ENCODE measurements at regions not wholly inside any gene's neighbourhood (a gene's known extent, or its start where the extent isn't known, plus 50 kb on each side); places are given as distances from the start of the nearest gene placed in this dataset.

DNA sequence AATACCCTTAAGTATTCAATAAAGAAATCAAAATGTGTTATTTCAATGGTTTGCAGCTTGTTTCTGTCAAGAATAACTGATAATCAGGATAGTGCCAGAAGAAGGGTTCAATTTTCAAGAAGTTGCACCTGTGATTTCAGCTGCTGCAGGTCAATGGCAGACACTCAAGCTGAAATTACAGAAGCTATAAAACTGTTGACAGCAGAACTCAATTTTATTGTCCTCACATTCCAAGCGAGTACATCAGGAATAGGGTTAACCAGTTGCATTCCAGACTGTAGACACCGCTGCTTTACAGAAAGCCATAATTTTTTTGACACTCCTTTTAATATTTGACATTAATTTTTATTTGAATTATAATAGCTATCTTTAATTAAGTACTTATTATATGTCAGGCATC lies 364.1 kb downstream of the CGGBP1 start:
- Histone ChIP-seq H2BK20ac (ENCODE audit: low read depth, low read length, poor library complexity, severe bottlenecking) (no peak overlapping the region), H3T11ph (ENCODE audit: low read length) (no peak overlapping the region), H3K79me2 (ENCODE audit: insufficient read depth, low read length) (no peaks in the 10 kb centered on the region), H2BK15ac (ENCODE audit: low read depth, low read length) (no peak overlapping the region), H3K79me1 (ENCODE audit: insufficient read depth, low read depth, low read length, poor library complexity, severe bottlenecking) (no peaks in the 10 kb centered on the region), H4K91ac (ENCODE audit: insufficient read length, low read depth, low read length) (no peak overlapping the region), H3K9ac (ENCODE audit: extremely low read depth, insufficient read length, low read length) (no peak overlapping the region), H3K9me3 (ENCODE audit: control insufficient read depth, low read depth, low read length) (peaks cover 5% of the 10 kb centered on the region), H3K4me1 (ENCODE audit: insufficient read depth, low read length) (no peaks in the 10 kb centered on the region; the same call in 1 of the 2 replicates), H4K20me1 (ENCODE audit: control insufficient read depth, insufficient read depth, insufficient read length) (no peaks in the 10 kb centered on the region), H3K23ac (ENCODE audit: insufficient read length, low read depth, low read length) (no peak overlapping the region), H4K8ac (replicated peaks; ENCODE audit: insufficient read length, low read depth, low read length) (no peak overlapping the region), H2BK120ac (ENCODE audit: low read depth, low read length, poor library complexity, severe bottlenecking) (no peak overlapping the region), H2AFZ (ENCODE audit: low read length) (no peak overlapping the region), H2BK12ac (ENCODE audit: insufficient read length, low read depth, low read length) (no peak overlapping the region), H4K5ac (ENCODE audit: insufficient read length, low read depth, low read length) (no peak overlapping the region), H3K4me2 (ENCODE audit: insufficient read depth, insufficient read length, low read length) (no peak overlapping the region), H3K56ac (ENCODE audit: insufficient read length, low read depth, low read length) (no peak overlapping the region), H3K23me2 (ENCODE audit: insufficient read length, low read depth, low read length, poor library complexity, severe bottlenecking) (no peaks in the 10 kb centered on the region), H3K27ac (ENCODE audit: insufficient read length, low read depth, low read length) (no peak overlapping the region), H3K27me3 (ENCODE audit: insufficient read depth, low read length) (no peaks in the 10 kb centered on the region), H2AK5ac (ENCODE audit: insufficient read length, low read length) (no peak overlapping the region), H3K18ac (ENCODE audit: insufficient read length, low read depth, low read length) (no peak overlapping the region), H2BK5ac (ENCODE audit: insufficient read length, low read length) (no peak overlapping the region), H3K4ac (ENCODE audit: low read depth, low read length) (no peak overlapping the region), H3K14ac (ENCODE audit: insufficient read depth, low read length) (no peak overlapping the region)
- Mint-ChIP-seq H3K4me1 (no peaks in the 10 kb centered on the region), H3K27me3 (ENCODE audit: low read depth) (no peaks in the 10 kb centered on the region), H3K9me3 (peaks cover 3 to 5% of the 10 kb centered on the region in 2 experiments; a peak in 3 of 5 replicates), H3K36me3 (ENCODE audit: insufficient read depth in 1 of 3, low read depth in 3 of 3) (0 out of 7 replicates have a peak, but pooled peaks cover 0 to 2% (median 0%) of the 10 kb centered on the region in 3 experiments), H3K27ac (no peak overlapping the region), H3K4me3 (no peak overlapping the region)
- no CpG with 5 or more reads among the region's 2 CpGs for WGBS (ENCODE audit: extremely low coverage, insufficient read length, low lambda C conversion rate)
- no peak for DNase-seq
- TF ChIP-seq, protein P1, sequence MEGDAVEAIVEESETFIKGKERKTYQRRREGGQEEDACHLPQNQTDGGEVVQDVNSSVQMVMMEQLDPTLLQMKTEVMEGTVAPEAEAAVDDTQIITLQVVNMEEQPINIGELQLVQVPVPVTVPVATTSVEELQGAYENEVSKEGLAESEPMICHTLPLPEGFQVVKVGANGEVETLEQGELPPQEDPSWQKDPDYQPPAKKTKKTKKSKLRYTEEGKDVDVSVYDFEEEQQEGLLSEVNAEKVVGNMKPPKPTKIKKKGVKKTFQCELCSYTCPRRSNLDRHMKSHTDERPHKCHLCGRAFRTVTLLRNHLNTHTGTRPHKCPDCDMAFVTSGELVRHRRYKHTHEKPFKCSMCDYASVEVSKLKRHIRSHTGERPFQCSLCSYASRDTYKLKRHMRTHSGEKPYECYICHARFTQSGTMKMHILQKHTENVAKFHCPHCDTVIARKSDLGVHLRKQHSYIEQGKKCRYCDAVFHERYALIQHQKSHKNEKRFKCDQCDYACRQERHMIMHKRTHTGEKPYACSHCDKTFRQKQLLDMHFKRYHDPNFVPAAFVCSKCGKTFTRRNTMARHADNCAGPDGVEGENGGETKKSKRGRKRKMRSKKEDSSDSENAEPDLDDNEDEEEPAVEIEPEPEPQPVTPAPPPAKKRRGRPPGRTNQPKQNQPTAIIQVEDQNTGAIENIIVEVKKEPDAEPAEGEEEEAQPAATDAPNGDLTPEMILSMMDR (conservative IDR thresholded peaks at IDR 0.05), result no peak

All from H9 (cell line).